ENCODE measurements at regions not wholly inside any gene's neighbourhood (a gene's known extent, or its start where the extent isn't known, plus 50 kb on each side); places are given as distances from the start of the nearest gene placed in this dataset.

DNA sequence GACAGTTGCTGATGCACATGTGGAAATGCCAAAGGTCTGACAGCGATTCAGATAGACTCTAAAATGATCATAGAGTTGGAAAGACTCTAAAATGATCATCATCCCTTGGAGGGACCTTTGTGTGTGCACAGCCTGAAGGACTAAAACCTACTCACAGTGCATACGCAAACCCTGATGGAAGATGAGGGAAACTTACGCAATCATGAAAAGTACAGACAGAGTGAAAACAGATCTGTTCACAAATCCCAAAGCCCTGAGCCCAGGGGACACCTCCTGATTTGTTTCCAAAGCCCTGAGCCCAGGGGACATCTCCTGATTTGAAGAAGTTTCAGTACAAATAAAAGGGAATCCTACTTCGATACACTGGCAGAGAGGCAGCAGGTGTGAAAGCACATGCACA lies 79.3 kb upstream of the PROX1 start:
- no peaks in the 10 kb centered on the region for H3K4me1 Mint-ChIP-seq (ENCODE audit: low read depth)
- no peak overlapping the region for H3K27ac Mint-ChIP-seq
- CTCF ChIA-PET: no interaction called here
- H3K4me3 Mint-ChIP-seq: no peak overlapping the region
- H3K27me3 Mint-ChIP-seq: no peaks in the 10 kb centered on the region
- POLR2A ChIA-PET: no interaction called here
- intact Hi-C loops (cut with micrococcal nuclease): no loop called here
- no peaks in the 10 kb centered on the region for H3K36me3 Mint-ChIP-seq
- no peaks in the 10 kb centered on the region for H3K9me3 Mint-ChIP-seq
- no peak for DNase-seq

DNA sequence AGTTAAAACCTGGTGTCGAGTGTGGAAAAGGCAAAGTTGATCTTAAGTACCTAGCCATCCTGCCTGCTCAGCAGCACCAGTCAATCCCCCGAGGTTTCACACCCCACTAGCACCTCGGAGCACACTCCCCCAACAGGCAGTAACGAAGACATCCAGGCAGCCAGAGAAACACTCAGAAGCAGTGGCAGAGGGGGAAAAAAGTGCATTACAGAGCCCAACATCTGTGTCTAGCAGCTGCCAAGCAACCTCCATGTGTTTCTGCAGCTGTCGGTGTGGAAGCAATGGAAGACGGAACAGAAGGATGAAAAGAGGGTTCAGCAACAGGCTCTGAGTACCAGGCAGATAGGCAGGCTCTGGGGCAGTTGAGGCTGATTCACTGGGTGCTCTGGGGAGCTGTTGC lies 73.4 kb upstream of the PROX1 start:
- intact Hi-C loops (cut with micrococcal nuclease): no loop called here

GRCh38 chr1:213921311-213921710 lies 66.5 kb upstream of the PROX1 start:
- intact Hi-C loops (cut with micrococcal nuclease): no loop called here
- H3K9me3 Mint-ChIP-seq: no peaks in the 10 kb centered on the region
- H3K36me3 Mint-ChIP-seq: no peaks in the 10 kb centered on the region
- no peaks in the 10 kb centered on the region for H3K4me1 Mint-ChIP-seq (ENCODE audit: low read depth)
- no peak overlapping the region for H3K27ac Mint-ChIP-seq
- ChIA-PET CTCF (no interaction called here), POLR2A (no interaction called here)
- no peak overlapping the region for H3K4me3 Mint-ChIP-seq
- no peak for DNase-seq
- no peaks in the 10 kb centered on the region for H3K27me3 Mint-ChIP-seq

More for the DNA sequence above, 73.4 kb upstream of the PROX1 start:
- no peak overlapping the region for H3K27ac Mint-ChIP-seq
- H3K27me3 Mint-ChIP-seq: no peaks in the 10 kb centered on the region
- POLR2A ChIA-PET: no interaction called here
- no peak overlapping the region for H3K4me3 Mint-ChIP-seq
- no peaks in the 10 kb centered on the region for H3K9me3 Mint-ChIP-seq
- no peaks in the 10 kb centered on the region for H3K36me3 Mint-ChIP-seq
- DNase-seq: no peak
- no peaks in the 10 kb centered on the region for H3K4me1 Mint-ChIP-seq (ENCODE audit: low read depth)
- CTCF ChIA-PET: no interaction called here

DNA sequence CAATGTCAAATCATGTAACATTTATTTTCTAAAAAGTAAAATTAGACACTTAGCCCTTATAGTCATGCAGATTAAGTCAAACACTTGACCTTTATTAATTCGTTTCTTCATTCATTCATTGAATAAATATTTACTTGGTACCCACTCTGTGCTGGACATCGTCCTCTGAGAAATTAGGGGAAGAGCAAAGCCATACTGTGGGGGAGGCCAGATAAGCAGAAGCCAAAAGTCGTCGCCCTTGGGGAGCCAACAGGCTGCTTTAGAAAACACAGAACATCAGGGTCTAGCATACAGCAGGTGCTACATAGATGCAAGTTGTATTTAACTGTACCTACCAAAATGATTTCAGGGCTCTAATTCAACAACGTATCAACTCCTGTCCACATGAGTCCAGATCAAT lies 66.1 kb upstream of the PROX1 start:
- Mint-ChIP-seq H3K4me1 (ENCODE audit: low read depth) (no peaks in the 10 kb centered on the region), H3K27me3 (no peaks in the 10 kb centered on the region), H3K9me3 (no peaks in the 10 kb centered on the region), H3K36me3 (no peaks in the 10 kb centered on the region), H3K27ac (no peak overlapping the region), H3K4me3 (no peak overlapping the region)
- ChIA-PET POLR2A (no interaction called here), CTCF (no interaction called here)
- intact Hi-C loops (cut with micrococcal nuclease): no loop called here
- DNase-seq: no peak

DNA sequence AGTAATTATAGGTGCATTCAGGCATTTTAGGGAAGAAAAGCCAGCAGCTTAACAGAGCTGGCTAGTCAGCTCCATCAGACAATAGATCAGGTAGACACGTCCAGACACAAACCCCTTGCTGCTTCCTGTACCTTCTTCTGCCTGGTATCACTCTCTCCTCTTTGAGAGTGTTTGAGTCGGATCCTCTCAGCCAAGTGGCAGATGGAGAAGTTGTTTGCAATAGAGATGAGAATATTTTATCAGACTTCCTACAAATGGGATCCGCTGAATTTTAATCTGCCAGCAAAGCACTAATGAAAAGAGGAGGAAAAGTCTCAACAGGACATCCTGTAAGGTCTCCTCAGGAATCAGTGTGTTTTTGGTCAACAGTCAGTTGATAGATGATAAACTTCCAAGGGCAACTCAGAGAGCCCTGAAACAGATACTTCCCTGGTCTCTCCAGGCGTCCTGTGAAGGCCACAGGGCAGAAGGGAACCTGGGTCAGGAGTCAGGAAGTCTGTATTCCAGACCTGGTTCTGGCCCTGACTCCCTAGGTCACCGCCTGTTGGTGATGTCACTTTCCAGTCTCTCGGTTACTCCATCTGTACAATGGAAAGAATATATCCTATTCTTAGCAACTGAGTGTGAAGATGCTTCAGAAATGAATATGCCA lies 62.1 kb upstream of the PROX1 start:
- CTCF ChIA-PET: no interaction called here
- intact Hi-C loops (cut with micrococcal nuclease): no loop called here

GRCh38 chr1:213927846-213928245 lies 59.9 kb upstream of the PROX1 start:
- DNase-seq: no peak
- intact Hi-C loops (cut with micrococcal nuclease): no loop called here
- no peaks in the 10 kb centered on the region for H3K9me3 Mint-ChIP-seq
- H3K4me1 Mint-ChIP-seq (ENCODE audit: low read depth): no peaks in the 10 kb centered on the region
- CTCF ChIA-PET: no interaction called here
- no peaks in the 10 kb centered on the region for H3K36me3 Mint-ChIP-seq
- H3K27me3 Mint-ChIP-seq: no peaks in the 10 kb centered on the region
- H3K4me3 Mint-ChIP-seq: no peak overlapping the region
- POLR2A ChIA-PET: no interaction called here
- no peak overlapping the region for H3K27ac Mint-ChIP-seq

More for the DNA sequence above, 62.1 kb upstream of the PROX1 start:
- Mint-ChIP-seq H3K27me3 (no peaks in the 10 kb centered on the region), H3K36me3 (no peaks in the 10 kb centered on the region), H3K4me3 (no peak overlapping the region), H3K27ac (no peak overlapping the region), H3K4me1 (ENCODE audit: low read depth) (no peaks in the 10 kb centered on the region), H3K9me3 (no peaks in the 10 kb centered on the region)
- DNase-seq: no peak
- POLR2A ChIA-PET: no interaction called here

GRCh38 chr1:213929398-213929797 lies 58.4 kb upstream of the PROX1 start:
- Mint-ChIP-seq H3K9me3 (no peaks in the 10 kb centered on the region), H3K27me3 (no peaks in the 10 kb centered on the region), H3K27ac (no peak overlapping the region), H3K4me3 (no peak overlapping the region), H3K4me1 (ENCODE audit: low read depth) (no peaks in the 10 kb centered on the region), H3K36me3 (no peaks in the 10 kb centered on the region)
- CTCF ChIA-PET: no interaction called here
- no peak for DNase-seq
- intact Hi-C loops (cut with micrococcal nuclease): no loop called here
- POLR2A ChIA-PET: no interaction called here

- Mint-ChIP-seq H3K9me3 (no peaks in the 10 kb centered on the region), H3K36me3 (no peaks in the 10 kb centered on the region), H3K4me3 (no peak overlapping the region), H3K27me3 (no peaks in the 10 kb centered on the region), H3K27ac (no peak overlapping the region), H3K4me1 (ENCODE audit: low read depth) (no peaks in the 10 kb centered on the region)
- DNase-seq: no peak
- intact Hi-C loops (cut with micrococcal nuclease): no loop called here
- ChIA-PET CTCF (no interaction called here), POLR2A (no interaction called here)
Observed at GRCh38 chr1:213931836-213932235, 55.9 kb upstream of the PROX1 start.

GRCh38 chr1:213933336-213933735 lies 54.4 kb upstream of the PROX1 start:
- CTCF ChIA-PET: no interaction called here
- H3K4me3 Mint-ChIP-seq: no peak overlapping the region
- POLR2A ChIA-PET: no interaction called here
- intact Hi-C loops (cut with micrococcal nuclease): no loop called here
- no peak overlapping the region for H3K27ac Mint-ChIP-seq
- DNase-seq: no peak
- H3K9me3 Mint-ChIP-seq: no peaks in the 10 kb centered on the region
- H3K4me1 Mint-ChIP-seq (ENCODE audit: low read depth): no peaks in the 10 kb centered on the region
- H3K27me3 Mint-ChIP-seq: no peaks in the 10 kb centered on the region
- H3K36me3 Mint-ChIP-seq: no peaks in the 10 kb centered on the region

DNA sequence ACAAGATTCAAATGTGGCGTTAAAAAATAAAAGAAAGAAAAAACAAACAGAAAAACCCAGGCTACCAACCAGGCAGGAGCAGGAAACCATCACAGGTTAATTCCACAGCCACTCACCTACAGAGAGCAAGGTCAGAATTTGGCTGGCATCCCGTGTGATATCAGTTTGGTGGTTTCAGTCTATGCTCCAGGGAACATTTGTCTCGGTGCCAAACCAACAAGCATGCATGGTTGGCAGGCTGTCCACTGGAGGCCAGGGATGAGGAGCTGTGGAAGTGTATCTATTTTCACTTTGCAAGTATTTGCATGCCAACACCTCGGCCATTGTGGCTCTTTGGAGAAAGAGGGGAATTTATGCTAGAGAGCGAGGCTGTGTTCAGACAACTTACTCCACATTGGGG lies 53.1 kb upstream of the PROX1 start:
- ChIA-PET POLR2A (no interaction called here), CTCF (no interaction called here)
- no peak for DNase-seq
- no peaks in the 10 kb centered on the region for H3K9me3 Mint-ChIP-seq
- H3K27me3 Mint-ChIP-seq: no peaks in the 10 kb centered on the region
- H3K27ac Mint-ChIP-seq: no peak overlapping the region
- H3K4me1 Mint-ChIP-seq (ENCODE audit: low read depth): no peaks in the 10 kb centered on the region
- H3K36me3 Mint-ChIP-seq: no peaks in the 10 kb centered on the region
- intact Hi-C loops (cut with micrococcal nuclease): no loop called here
- no peak overlapping the region for H3K4me3 Mint-ChIP-seq

- no peaks in the 10 kb centered on the region for H3K4me1 Mint-ChIP-seq (ENCODE audit: low read depth)
- no peak overlapping the region for H3K4me3 Mint-ChIP-seq
- no peaks in the 10 kb centered on the region for H3K9me3 Mint-ChIP-seq
- ChIA-PET CTCF (no interaction called here), POLR2A (no interaction called here)
- no peaks in the 10 kb centered on the region for H3K36me3 Mint-ChIP-seq
- no peaks in the 10 kb centered on the region for H3K27me3 Mint-ChIP-seq
- H3K27ac Mint-ChIP-seq: no peak overlapping the region
- intact Hi-C loops (cut with micrococcal nuclease): no loop called here
- no peak for DNase-seq
Observed at GRCh38 chr1:213936571-213936970, 51.2 kb upstream of the PROX1 start.
